GM12873 (cell line): ENCODE measurements at regions not wholly inside any gene's neighbourhood (a gene's known extent, or its start where the extent isn't known, plus 50 kb on each side); places are given as distances from the start of the nearest gene placed in this dataset.

Source experiments
- TF ChIP-seq, protein P1 (sequence below): IDR thresholded peaks from 2 replicates; pipeline ENCODE4 v1.5.1; 2012; ENCODE audit warnings: low read depth, mild to moderate bottlenecking, moderate library complexity, low read length, control low read depth; ENCODE audit not compliant: insufficient read depth; ENCODE audit errors: missing control alignments

DNA sequence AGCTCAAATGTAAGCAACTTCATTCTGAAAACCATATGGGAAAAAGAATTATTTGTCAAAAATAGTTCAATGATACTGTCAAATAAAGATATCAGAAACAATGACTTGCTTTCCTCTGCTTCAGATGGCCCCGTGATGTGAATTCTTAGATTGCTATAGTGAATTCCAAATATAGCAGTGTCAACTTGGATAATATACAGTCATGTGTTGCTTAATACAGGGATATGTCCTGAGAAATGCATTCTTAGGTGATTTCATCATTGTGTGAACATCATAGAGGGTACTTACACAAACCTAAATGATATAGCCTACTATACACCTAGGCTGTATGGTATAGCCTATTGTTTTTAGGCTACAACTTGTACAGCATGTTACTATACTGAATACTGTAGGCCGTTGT, 108.7 kb upstream of the MIS18BP1 start:
- TF ChIP-seq, protein P1, sequence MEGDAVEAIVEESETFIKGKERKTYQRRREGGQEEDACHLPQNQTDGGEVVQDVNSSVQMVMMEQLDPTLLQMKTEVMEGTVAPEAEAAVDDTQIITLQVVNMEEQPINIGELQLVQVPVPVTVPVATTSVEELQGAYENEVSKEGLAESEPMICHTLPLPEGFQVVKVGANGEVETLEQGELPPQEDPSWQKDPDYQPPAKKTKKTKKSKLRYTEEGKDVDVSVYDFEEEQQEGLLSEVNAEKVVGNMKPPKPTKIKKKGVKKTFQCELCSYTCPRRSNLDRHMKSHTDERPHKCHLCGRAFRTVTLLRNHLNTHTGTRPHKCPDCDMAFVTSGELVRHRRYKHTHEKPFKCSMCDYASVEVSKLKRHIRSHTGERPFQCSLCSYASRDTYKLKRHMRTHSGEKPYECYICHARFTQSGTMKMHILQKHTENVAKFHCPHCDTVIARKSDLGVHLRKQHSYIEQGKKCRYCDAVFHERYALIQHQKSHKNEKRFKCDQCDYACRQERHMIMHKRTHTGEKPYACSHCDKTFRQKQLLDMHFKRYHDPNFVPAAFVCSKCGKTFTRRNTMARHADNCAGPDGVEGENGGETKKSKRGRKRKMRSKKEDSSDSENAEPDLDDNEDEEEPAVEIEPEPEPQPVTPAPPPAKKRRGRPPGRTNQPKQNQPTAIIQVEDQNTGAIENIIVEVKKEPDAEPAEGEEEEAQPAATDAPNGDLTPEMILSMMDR: no peak

DNA sequence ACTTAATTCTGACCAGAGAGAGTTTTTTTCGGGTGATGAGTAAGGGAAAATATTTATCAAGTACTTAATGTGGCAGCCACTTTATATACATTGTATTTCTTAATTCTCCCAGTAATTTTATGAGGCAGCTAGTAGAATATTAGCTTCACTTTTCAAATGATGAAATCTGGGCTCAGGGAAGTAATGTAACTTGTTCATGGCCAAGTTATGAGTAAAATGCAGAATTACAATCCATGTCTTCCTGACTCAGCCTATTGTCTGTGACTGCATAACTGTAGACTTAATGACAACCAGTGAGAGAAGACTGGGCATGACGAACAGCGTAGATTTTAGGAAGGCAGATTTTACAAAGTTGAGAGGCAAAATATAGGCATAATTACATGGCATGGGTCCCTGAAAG, 106.7 kb upstream of the MIS18BP1 start:
- TF ChIP-seq, protein P1: no peak

DNA sequence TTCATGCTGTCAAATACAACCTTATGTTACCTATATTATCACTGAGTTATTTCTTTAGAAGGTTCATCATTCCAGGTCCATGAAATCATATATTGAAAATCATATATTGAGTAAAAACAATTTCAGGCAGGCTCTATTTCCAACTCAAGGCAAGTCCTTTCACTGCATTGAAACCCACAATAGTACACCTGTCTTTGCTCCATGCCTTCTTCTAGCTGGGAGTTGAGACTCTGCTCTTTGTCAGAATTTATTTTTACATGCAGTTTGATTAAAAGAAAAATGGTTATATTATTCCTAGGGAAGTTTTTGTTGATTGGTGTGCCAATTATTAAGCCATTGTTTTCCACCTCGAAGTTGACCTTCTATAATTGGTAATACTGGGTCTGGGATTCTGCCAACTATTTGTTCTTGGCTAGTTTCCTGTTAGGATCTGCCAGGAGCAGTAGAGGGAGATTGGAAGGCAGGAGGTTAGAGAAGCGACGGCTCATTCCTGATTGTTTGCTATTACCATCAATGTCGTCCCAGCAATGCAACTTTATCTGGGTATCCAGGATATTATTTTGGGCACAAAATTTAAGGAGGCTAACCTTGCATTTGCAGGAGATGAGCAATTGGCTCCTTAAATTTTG, 79.5 kb upstream of the MIS18BP1 start:
- TF ChIP-seq, protein P1: no peak

DNA sequence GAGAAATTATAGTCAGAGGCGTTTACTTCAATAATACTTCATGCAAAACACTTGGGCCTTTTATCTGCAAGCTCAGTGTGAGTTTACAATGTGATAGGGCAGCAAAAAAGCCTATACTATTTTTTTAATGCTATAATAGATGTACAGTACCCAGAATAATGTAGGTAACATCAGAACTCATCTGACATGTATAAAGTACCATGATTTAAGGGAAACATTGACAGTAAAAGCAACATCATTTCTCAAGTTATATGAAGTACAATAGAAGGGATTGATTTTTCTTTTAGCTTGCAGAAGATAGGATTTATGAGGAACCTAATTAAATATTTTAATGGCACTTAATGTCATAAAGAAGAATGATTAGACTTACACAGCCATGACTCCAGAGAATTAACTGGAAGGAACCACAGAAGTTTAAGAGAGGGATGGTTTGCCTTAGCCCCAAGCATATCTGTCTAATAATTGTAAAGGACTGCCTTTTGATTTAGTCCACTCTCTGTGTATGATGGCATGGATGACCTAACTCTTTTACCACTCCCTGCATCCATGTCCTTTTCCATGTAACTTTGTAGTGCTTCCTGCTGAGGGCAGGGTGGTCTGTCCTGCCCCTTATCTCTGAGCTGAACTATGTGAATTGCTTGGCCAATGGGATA, 55.9 kb upstream of the MIS18BP1 start:
- TF ChIP-seq, protein P1: no peak
